A549 (cell line): ENCODE measurements at regions not wholly inside any gene's neighbourhood (a gene's known extent, or its start where the extent isn't known, plus 50 kb on each side); places are given as distances from the start of the nearest gene placed in this dataset.

Experiments
- MAZ ChIP-seq: fragments of 150-350 bp; IDR thresholded peaks from 2 replicates; pipeline ENCODE4 v1.6.1; 2014; ENCODE audit warnings: antibody characterized with exemption, low read depth, low read length, borderline replicate concordance
- POLR2A ChIP-seq: IDR thresholded peaks from 2 replicates; pipeline ENCODE4 v1.6.1; 2012; ENCODE audit warnings: mild to moderate bottlenecking, low read length
- SMC3 ChIP-seq: fragments of >200 bp; sonication (Bioruptor Twin); formaldehyde crosslinking; IDR thresholded peaks from 3 replicates; pipeline ENCODE4 v1.6.1; 2018; ENCODE audit warnings: inconsistent platforms
- TF ChIP-seq, protein P1 (sequence below): fragments of >200 bp; sonication (Bioruptor Twin); formaldehyde crosslinking; IDR thresholded peaks from 3 replicates; pipeline ENCODE4 v1.5.1; 2016

DNA sequence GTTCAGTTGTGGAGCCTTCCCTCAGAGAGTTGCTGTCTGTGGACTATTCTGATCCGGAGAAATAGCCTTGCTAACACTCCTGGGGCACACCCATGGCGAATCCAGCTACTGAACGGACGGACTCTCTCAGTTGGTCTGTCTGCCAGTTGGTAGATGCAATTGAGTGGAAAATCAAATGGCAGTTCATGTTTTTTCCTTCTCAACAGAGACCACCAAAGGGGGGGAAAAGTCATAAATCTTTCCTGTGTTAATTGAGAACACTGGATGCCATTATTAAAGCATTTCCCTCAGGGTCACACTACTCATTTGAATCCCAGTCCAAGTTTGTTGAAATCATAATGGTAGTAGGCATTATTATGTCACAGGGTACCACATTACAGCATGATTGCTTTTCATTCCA, 354.3 kb upstream of the FAR2 start:
- TF ChIP-seq POLR2A: no peak
- TF ChIP-seq, protein P1, sequence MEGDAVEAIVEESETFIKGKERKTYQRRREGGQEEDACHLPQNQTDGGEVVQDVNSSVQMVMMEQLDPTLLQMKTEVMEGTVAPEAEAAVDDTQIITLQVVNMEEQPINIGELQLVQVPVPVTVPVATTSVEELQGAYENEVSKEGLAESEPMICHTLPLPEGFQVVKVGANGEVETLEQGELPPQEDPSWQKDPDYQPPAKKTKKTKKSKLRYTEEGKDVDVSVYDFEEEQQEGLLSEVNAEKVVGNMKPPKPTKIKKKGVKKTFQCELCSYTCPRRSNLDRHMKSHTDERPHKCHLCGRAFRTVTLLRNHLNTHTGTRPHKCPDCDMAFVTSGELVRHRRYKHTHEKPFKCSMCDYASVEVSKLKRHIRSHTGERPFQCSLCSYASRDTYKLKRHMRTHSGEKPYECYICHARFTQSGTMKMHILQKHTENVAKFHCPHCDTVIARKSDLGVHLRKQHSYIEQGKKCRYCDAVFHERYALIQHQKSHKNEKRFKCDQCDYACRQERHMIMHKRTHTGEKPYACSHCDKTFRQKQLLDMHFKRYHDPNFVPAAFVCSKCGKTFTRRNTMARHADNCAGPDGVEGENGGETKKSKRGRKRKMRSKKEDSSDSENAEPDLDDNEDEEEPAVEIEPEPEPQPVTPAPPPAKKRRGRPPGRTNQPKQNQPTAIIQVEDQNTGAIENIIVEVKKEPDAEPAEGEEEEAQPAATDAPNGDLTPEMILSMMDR: no peak
- no peak for TF ChIP-seq MAZ
- TF ChIP-seq SMC3: no peak
